OCI-LY1 (cell line): ENCODE measurements at regions not wholly inside any gene's neighbourhood (a gene's known extent, or its start where the extent isn't known, plus 50 kb on each side); places are given as distances from the start of the nearest gene placed in this dataset.

Source experiments
- H2AFZ ChIP-seq: fragments of 200-600 bp; sonication (generic), shearing (Covaris generic); 2 replicates; pipeline ENCODE4 v1.6.0; 2014; ENCODE audit warnings: antibody characterized with exemption, mild to moderate bottlenecking, low read length
- H3F3A ChIP-seq: fragments of 200-600 bp; sonication (generic), shearing (Covaris generic); 2 replicates; pipeline ENCODE4 v1.6.0; 2014; ENCODE audit warnings: mild to moderate bottlenecking, antibody characterized with exemption, low read length, moderate library complexity; ENCODE audit not compliant: insufficient read depth
- H3K27ac ChIP-seq: fragments of 200-600 bp; sonication (generic); 2 replicates; pipeline ENCODE4 v1.5.1; 2014; ENCODE audit warnings: low read length, mixed run types, mild to moderate bottlenecking, low read depth; ENCODE audit not compliant: poor library complexity, severe bottlenecking
- H3K27me3 ChIP-seq: fragments of 200-600 bp; sonication (generic); 2 replicates; pipeline ENCODE4 v1.6.0; 2014; ENCODE audit warnings: antibody characterized with exemption, mild to moderate bottlenecking, low read length, moderate library complexity; ENCODE audit not compliant: insufficient read depth
- H3K36me3 ChIP-seq: fragments of 200-600 bp; sonication (generic); 2 replicates; pipeline ENCODE4 v1.6.1; 2014; ENCODE audit warnings: mild to moderate bottlenecking, antibody characterized with exemption, low read length, moderate library complexity, mixed read lengths; ENCODE audit not compliant: insufficient read depth
- H3K4me1 ChIP-seq: fragments of 200-600 bp; sonication (generic); 2 replicates; pipeline ENCODE4 v1.5.1; 2014; ENCODE audit warnings: mild to moderate bottlenecking, low read length, moderate library complexity; ENCODE audit not compliant: insufficient read depth, severe bottlenecking
- H3K4me2 ChIP-seq: fragments of 200-600 bp; sonication (generic), shearing (Covaris generic); 2 replicates; pipeline ENCODE4 v1.6.1; 2014; ENCODE audit warnings: low read length
- H3K4me3 ChIP-seq: fragments of 200-600 bp; sonication (generic); 2 replicates; pipeline ENCODE4 v1.5.1; 2014; ENCODE audit warnings: low read length, low read depth, mild to moderate bottlenecking, mixed read lengths; ENCODE audit not compliant: poor library complexity, severe bottlenecking
- H3K79me2 ChIP-seq: fragments of 200-600 bp; shearing (Covaris generic); 2 replicates; pipeline ENCODE4 v1.6.1; 2016; ENCODE audit warnings: mixed run types, low read length, mixed read lengths; ENCODE audit not compliant: insufficient read depth
- H3K9ac ChIP-seq: fragments of 200-600 bp; sonication (generic), shearing (Covaris generic); 2 replicates; pipeline ENCODE4 v1.6.1; 2014; ENCODE audit warnings: mild to moderate bottlenecking, low read length, mixed read lengths
- H3K9me2 ChIP-seq: fragments of 200-600 bp; sonication (generic), shearing (Covaris generic); 2 replicates; pipeline ENCODE4 v1.6.1; 2014; ENCODE audit warnings: low read depth, mild to moderate bottlenecking, low read length, mixed read lengths
- H3K9me3 ChIP-seq: fragments of 200-600 bp; shearing (Covaris generic); 2 replicates; pipeline ENCODE4 v1.6.1; 2014; ENCODE audit warnings: low read length, mixed read lengths
- H4K20me1 ChIP-seq: fragments of 200-600 bp; sonication (generic), shearing (Covaris generic); 2 replicates; pipeline ENCODE4 v1.6.0; 2016; ENCODE audit warnings: mild to moderate bottlenecking, low read length; ENCODE audit not compliant: insufficient read depth
- CTCF ChIP-seq: fragments of 200-600 bp; sonication (generic), shearing (Covaris generic); IDR thresholded peaks from 2 replicates; pipeline ENCODE4 v1.5.1; 2017; ENCODE audit warnings: mild to moderate bottlenecking, antibody characterized with exemption, low read length, moderate library complexity, mixed read lengths
- EZH2 ChIP-seq: fragments of 200-600 bp; sonication (generic), shearing (Covaris generic); IDR thresholded peaks from 2 replicates; pipeline ENCODE4 v1.8.0; 2017; ENCODE audit warnings: borderline replicate concordance, mixed run types, mild to moderate bottlenecking, antibody characterized with exemption, low read length, moderate library complexity, mixed read lengths

GRCh38 chr13:83423381-83423780 is 458.9 kb downstream of the SLITRK1 start:
- Histone ChIP-seq H3K9ac (no peak overlapping the region), H3K4me2 (no peak overlapping the region), H3K4me1 (no peaks in the 10 kb centered on the region), H3K27me3 (no peaks in the 10 kb centered on the region), H3K79me2 (no peaks in the 10 kb centered on the region), H3K9me3 (no peaks in the 10 kb centered on the region), H3K9me2 (no peaks in the 10 kb centered on the region), H3K27ac (no peak overlapping the region), H3K36me3 (no peaks in the 10 kb centered on the region), H2AFZ (no peak overlapping the region), H3F3A (no peaks in the 10 kb centered on the region), H3K4me3 (no peak overlapping the region), H4K20me1 (no peaks in the 10 kb centered on the region)
- no peak for TF ChIP-seq CTCF
- TF ChIP-seq EZH2 = no peak

- Histone ChIP-seq H3K27ac (no peak overlapping the region), H3K36me3 (no peaks in the 10 kb centered on the region), H3K9me3 (no peaks in the 10 kb centered on the region), H3K79me2 (no peaks in the 10 kb centered on the region), H4K20me1 (no peaks in the 10 kb centered on the region), H3K4me2 (no peak overlapping the region), H3K4me1 (no peaks in the 10 kb centered on the region), H3K4me3 (no peak overlapping the region), H2AFZ (no peak overlapping the region), H3F3A (no peaks in the 10 kb centered on the region), H3K27me3 (no peaks in the 10 kb centered on the region), H3K9me2 (no peaks in the 10 kb centered on the region), H3K9ac (no peak overlapping the region)
- no peak for TF ChIP-seq EZH2
- no peak for TF ChIP-seq CTCF
Observed at GRCh38 chr13:83414393-83414792, 467.9 kb downstream of the SLITRK1 start.

- Histone ChIP-seq H3K79me2 (no peaks in the 10 kb centered on the region), H2AFZ (no peak overlapping the region), H3K36me3 (no peaks in the 10 kb centered on the region), H3K9me2 (no peaks in the 10 kb centered on the region), H4K20me1 (no peaks in the 10 kb centered on the region), H3K4me1 (no peaks in the 10 kb centered on the region), H3K9me3 (no peaks in the 10 kb centered on the region), H3K9ac (no peak overlapping the region), H3K4me2 (no peak overlapping the region), H3F3A (no peaks in the 10 kb centered on the region), H3K4me3 (no peak overlapping the region), H3K27ac (no peak overlapping the region), H3K27me3 (no peaks in the 10 kb centered on the region)
- TF ChIP-seq EZH2 (no peak), CTCF (no peak)
Observed at GRCh38 chr13:83386609-83387008, 495.7 kb downstream of the SLITRK1 start.
